ENCODE measurements at regions not wholly inside any gene's neighbourhood (a gene's known extent, or its start where the extent isn't known, plus 50 kb on each side); places are given as distances from the start of the nearest gene placed in this dataset.
A peak's percentile ranks its signal among the peaks of the same experiment; 100 is the strongest.

DNA sequence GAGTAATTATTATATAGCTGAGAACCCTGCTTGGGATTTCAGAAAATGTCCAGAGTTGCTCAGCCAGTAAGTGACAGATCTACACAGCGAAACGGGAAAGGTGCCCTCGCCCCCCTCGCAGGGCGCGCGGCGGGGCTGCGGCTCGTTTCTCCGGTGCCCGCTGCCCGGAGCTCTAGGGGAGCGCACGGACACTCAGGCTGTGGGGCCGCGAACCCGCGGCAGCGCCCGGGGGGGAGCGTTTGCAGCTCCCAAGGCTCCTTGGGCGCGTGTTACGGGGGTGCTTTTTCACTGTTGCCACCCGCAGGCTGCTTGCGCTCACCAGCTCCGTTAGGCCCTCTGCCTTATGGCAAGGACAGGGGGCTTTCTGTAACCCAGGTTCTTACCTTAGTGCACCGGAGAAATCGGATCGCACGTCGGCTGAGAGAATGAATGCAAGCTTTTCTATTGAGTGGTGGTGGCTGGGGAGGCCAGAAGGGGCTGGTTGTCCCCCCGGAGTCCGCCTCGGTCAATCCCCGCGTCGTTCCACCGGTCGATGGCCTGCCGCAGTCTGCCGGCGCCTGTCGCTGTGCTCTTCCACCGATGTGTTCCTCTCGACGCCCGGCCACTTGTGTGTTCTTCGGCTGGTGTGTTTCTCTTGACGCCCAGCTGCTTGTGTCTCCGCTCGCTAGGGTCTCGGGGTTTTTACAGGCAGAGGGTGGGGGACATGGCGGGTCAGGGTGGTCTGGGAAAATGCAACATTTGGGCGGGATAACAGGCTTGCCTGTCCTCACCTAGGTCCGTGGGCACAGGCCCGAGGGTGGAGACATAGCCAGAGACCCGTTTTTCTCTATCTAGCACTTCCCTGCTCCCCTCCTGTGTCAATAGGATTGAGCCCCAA, 758.8 kb upstream of the DDX18 start:
- peak; percentile 11 for ATAC-seq (ENCODE audit: low FRiP score)
- DNase-seq = no peak
- Histone ChIP-seq H3K4me1 (ENCODE audit: control insufficient read depth in 1 of 2, insufficient read depth in 2 of 2, low read length in 2 of 2) (no peaks in the 10 kb centered on the region), H3K27me3 (ENCODE audit: control insufficient read depth in 1 of 2, insufficient read depth in 2 of 2, low read length in 1 of 2) (no peaks in the 10 kb centered on the region), H3K9me3 (ENCODE audit: control insufficient read depth, low read length) (peaks cover 2% of the 10 kb centered on the region), H3K36me3 (ENCODE audit: control insufficient read depth in 1 of 2, insufficient read depth in 2 of 2, low read length in 1 of 2) (no peaks in the 10 kb centered on the region), H3K27ac (ENCODE audit: low read depth in 1 of 2, low read length in 2 of 2) (no peak overlapping the region), H3K4me3 (ENCODE audit: low read length in 2 of 2) (no peak overlapping the region)
- WGBS, 2 donors = 78 to 84% methylated on average over 58 to 59 of the region's 59 CpGs
- intact Hi-C loops (cut with DNase I) = no loop called here

DNA sequence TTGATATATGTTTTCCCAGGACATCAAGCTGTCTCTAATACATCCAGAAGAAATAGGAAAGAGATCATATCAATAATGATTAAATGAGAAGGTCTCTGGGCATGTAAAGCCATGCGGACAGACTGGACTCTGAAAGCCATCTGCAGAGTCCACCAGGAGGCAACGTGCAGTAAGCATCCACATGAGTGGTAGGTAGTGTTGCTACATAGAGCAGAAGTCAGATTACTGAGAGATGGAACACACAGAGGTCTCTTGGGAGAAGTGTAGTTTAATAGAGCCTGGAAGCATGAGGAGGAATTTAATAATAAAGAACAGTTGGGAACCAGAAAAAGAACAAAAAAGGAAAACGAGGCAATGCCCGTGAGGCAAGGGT, 758.1 kb upstream of the DDX18 start:
- DNase-seq (no peak), ATAC-seq (ENCODE audit: low FRiP score) (peak; percentile 27)
- intact Hi-C loops (cut with DNase I) = no loop called here
- Histone ChIP-seq H3K27ac (ENCODE audit: low read depth in 1 of 2, low read length in 2 of 2) (no peak overlapping the region), H3K36me3 (ENCODE audit: control insufficient read depth in 1 of 2, insufficient read depth in 2 of 2, low read length in 1 of 2) (no peaks in the 10 kb centered on the region), H3K4me3 (ENCODE audit: low read length in 2 of 2) (no peak overlapping the region), H3K9me3 (ENCODE audit: control insufficient read depth, low read length) (peaks cover 2% of the 10 kb centered on the region), H3K27me3 (ENCODE audit: control insufficient read depth in 1 of 2, insufficient read depth in 2 of 2, low read length in 1 of 2) (no peaks in the 10 kb centered on the region), H3K4me1 (ENCODE audit: control insufficient read depth in 1 of 2, insufficient read depth in 2 of 2, low read length in 2 of 2) (no peaks in the 10 kb centered on the region)
- WGBS, 2 donors = 85 to 90% methylated on average over 4 of the region's 4 CpGs

GRCh38 chr2:117057016-117057415, 757.5 kb upstream of the DDX18 start:
- no peak for ATAC-seq (ENCODE audit: low FRiP score)
- no peaks in the 10 kb centered on the region for H3K36me3 ChIP-seq (ENCODE audit: control insufficient read depth in 1 of 2, insufficient read depth in 2 of 2, low read length in 1 of 2)
- peaks cover 2% of the 10 kb centered on the region for H3K9me3 ChIP-seq (ENCODE audit: control insufficient read depth, low read length)
- no peaks in the 10 kb centered on the region for H3K4me1 ChIP-seq (ENCODE audit: control insufficient read depth in 1 of 2, insufficient read depth in 2 of 2, low read length in 2 of 2)
- intact Hi-C loops (cut with DNase I) = no loop called here
- H3K4me3 ChIP-seq (ENCODE audit: low read length in 2 of 2) = no peak overlapping the region
- 57 to 60% methylated on average over 3 of the region's 3 CpGs for WGBS, 2 donors
- no peaks in the 10 kb centered on the region for H3K27me3 ChIP-seq (ENCODE audit: control insufficient read depth in 1 of 2, insufficient read depth in 2 of 2, low read length in 1 of 2)
- H3K27ac ChIP-seq (ENCODE audit: low read depth in 1 of 2, low read length in 2 of 2) = no peak overlapping the region
- no peak for DNase-seq

DNA sequence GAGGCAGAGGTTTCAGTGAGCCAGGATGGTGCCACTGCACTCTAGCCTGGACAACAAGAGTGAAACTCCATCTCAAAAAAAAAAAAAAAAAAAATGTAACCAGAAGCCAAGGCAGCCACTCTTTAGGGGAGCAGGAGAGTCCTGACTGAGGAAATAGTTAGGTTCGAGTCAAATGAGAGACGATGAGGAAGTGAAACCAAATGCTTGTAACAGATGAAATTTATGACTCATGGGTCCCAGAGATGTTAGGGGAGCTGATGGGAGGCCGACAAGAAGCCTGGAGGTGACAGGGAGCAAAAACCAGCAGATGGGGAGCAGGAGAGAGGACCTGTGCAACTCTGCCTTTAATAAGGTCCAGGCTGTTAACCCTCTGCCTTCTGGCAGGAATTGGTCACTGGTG, 756.1 kb upstream of the DDX18 start:
- Histone ChIP-seq H3K4me1 (ENCODE audit: control insufficient read depth in 1 of 2, insufficient read depth in 2 of 2, low read length in 2 of 2) (no peaks in the 10 kb centered on the region), H3K27ac (ENCODE audit: low read depth in 1 of 2, low read length in 2 of 2) (no peak overlapping the region), H3K4me3 (ENCODE audit: low read length in 2 of 2) (no peak overlapping the region), H3K27me3 (ENCODE audit: control insufficient read depth in 1 of 2, insufficient read depth in 2 of 2, low read length in 1 of 2) (no peaks in the 10 kb centered on the region), H3K9me3 (ENCODE audit: control insufficient read depth, low read length) (peaks cover 2% of the 10 kb centered on the region), H3K36me3 (ENCODE audit: control insufficient read depth in 1 of 2, insufficient read depth in 2 of 2, low read length in 1 of 2) (no peaks in the 10 kb centered on the region)
- no peak for ATAC-seq (ENCODE audit: low FRiP score)
- intact Hi-C loops (cut with DNase I) = no loop called here
- 43 to 45% methylated on average over 3 of the region's 3 CpGs for WGBS, 2 donors
- no peak for DNase-seq

GRCh38 chr2:117064021-117064420, 750.5 kb upstream of the DDX18 start:
- Histone ChIP-seq H3K27ac (ENCODE audit: low read depth in 1 of 2, low read length in 2 of 2) (no peak overlapping the region), H3K4me3 (ENCODE audit: low read length in 2 of 2) (no peak overlapping the region), H3K4me1 (ENCODE audit: control insufficient read depth in 1 of 2, insufficient read depth in 2 of 2, low read length in 2 of 2) (no peaks in the 10 kb centered on the region), H3K27me3 (ENCODE audit: control insufficient read depth in 1 of 2, insufficient read depth in 2 of 2, low read length in 1 of 2) (no peaks in the 10 kb centered on the region), H3K9me3 (ENCODE audit: control insufficient read depth, low read length) (no peaks in the 10 kb centered on the region), H3K36me3 (ENCODE audit: control insufficient read depth in 1 of 2, insufficient read depth in 2 of 2, low read length in 1 of 2) (no peaks in the 10 kb centered on the region)
- WGBS, 2 donors = 24 to 60% methylated on average over 2 of the region's 2 CpGs
- ATAC-seq (ENCODE audit: low FRiP score) (no peak), DNase-seq (no peak)
- intact Hi-C loops (cut with DNase I) = no loop called here

DNA sequence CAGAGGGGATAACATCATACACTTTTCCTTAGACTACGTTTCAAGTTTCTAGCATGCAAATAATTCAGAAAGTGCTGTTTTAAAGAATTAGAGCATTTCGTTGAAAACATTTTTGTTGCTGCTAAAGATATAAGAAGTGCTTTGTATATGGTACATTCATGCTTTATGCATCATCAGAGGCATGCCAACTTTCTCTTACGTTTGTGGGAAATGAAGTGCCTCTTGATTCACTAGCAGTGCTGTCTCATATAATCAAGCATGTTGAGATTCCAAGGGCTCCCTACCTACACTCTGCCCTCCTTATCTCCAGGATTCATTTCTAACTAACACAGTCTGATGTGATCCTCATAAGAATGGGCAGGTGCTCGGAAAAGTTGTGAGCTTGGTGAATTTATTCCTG, 748.6 kb upstream of the DDX18 start:
- DNase-seq = no peak
- H3K36me3 ChIP-seq (ENCODE audit: control insufficient read depth in 1 of 2, insufficient read depth in 2 of 2, low read length in 1 of 2) = no peaks in the 10 kb centered on the region
- no peaks in the 10 kb centered on the region for H3K4me1 ChIP-seq (ENCODE audit: control insufficient read depth in 1 of 2, insufficient read depth in 2 of 2, low read length in 2 of 2)
- H3K4me3 ChIP-seq (ENCODE audit: low read length in 2 of 2) = no peak overlapping the region
- WGBS, 2 donors = 66 to 70% methylated on average over 4 of the region's 4 CpGs
- no peak overlapping the region for H3K27ac ChIP-seq (ENCODE audit: low read depth in 1 of 2, low read length in 2 of 2)
- no peaks in the 10 kb centered on the region for H3K27me3 ChIP-seq (ENCODE audit: control insufficient read depth in 1 of 2, insufficient read depth in 2 of 2, low read length in 1 of 2)
- intact Hi-C loops (cut with DNase I) = no loop called here
- ATAC-seq (ENCODE audit: low FRiP score) = no peak
- peaks cover 2% of the 10 kb centered on the region for H3K9me3 ChIP-seq (ENCODE audit: control insufficient read depth, low read length)

DNA sequence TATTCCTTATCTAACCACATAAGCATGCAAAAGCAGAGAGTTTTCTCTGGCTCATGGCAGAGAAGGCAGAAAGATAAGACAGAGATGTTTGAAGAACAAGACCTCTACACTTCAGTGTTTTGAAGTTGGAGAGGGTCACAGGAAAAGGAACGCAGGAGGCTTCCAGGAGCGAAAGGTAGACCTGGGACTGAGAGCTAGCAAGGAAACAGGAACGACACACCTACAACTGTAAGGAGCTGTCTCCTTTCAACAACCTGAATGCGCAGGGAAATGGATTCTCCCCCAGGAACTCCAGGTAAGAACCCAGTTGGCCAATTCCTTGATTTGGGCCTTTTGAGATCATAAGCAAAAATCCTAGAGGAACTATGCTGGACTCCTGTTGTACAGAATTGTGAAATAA, 746.6 kb upstream of the DDX18 start:
- 87 to 94% methylated on average over 4 of the region's 4 CpGs for WGBS, 2 donors
- intact Hi-C loops (cut with DNase I) = no loop called here
- peaks cover 2% of the 10 kb centered on the region for H3K9me3 ChIP-seq (ENCODE audit: control insufficient read depth, low read length)

GRCh38 chr2:117068371-117068770, 746.1 kb upstream of the DDX18 start:
- Histone ChIP-seq H3K36me3 (ENCODE audit: control insufficient read depth in 1 of 2, insufficient read depth in 2 of 2, low read length in 1 of 2) (no peaks in the 10 kb centered on the region), H3K4me3 (ENCODE audit: low read length in 2 of 2) (no peak overlapping the region), H3K9me3 (ENCODE audit: control insufficient read depth, low read length) (peaks cover 2% of the 10 kb centered on the region), H3K27me3 (ENCODE audit: control insufficient read depth in 1 of 2, insufficient read depth in 2 of 2, low read length in 1 of 2) (no peaks in the 10 kb centered on the region), H3K27ac (ENCODE audit: low read depth in 1 of 2, low read length in 2 of 2) (no peak overlapping the region), H3K4me1 (ENCODE audit: control insufficient read depth in 1 of 2, insufficient read depth in 2 of 2, low read length in 2 of 2) (no peaks in the 10 kb centered on the region)
- WGBS, 2 donors = 34 to 60% methylated on average over 2 of the region's 2 CpGs
- intact Hi-C loops (cut with DNase I) = no loop called here
- ATAC-seq (ENCODE audit: low FRiP score) (no peak), DNase-seq (no peak)

More for the DNA sequence above, 746.6 kb upstream of the DDX18 start:
- DNase-seq (no peak), ATAC-seq (ENCODE audit: low FRiP score) (no peak)
- Histone ChIP-seq H3K36me3 (ENCODE audit: control insufficient read depth in 1 of 2, insufficient read depth in 2 of 2, low read length in 1 of 2) (no peaks in the 10 kb centered on the region), H3K4me3 (ENCODE audit: low read length in 2 of 2) (no peak overlapping the region), H3K4me1 (ENCODE audit: control insufficient read depth in 1 of 2, insufficient read depth in 2 of 2, low read length in 2 of 2) (no peaks in the 10 kb centered on the region), H3K27ac (ENCODE audit: low read depth in 1 of 2, low read length in 2 of 2) (no peak overlapping the region), H3K27me3 (ENCODE audit: control insufficient read depth in 1 of 2, insufficient read depth in 2 of 2, low read length in 1 of 2) (no peaks in the 10 kb centered on the region)

GRCh38 chr2:117071556-117072102, 742.9 kb upstream of the DDX18 start:
- DNase-seq (peak in 1 of 2 donors; percentile 71), ATAC-seq (ENCODE audit: low FRiP score) (no peak)
- H3K27ac ChIP-seq (ENCODE audit: low read depth in 1 of 2, low read length in 2 of 2) = no peak overlapping the region
- 96% methylated on average over 31 of the region's 31 CpGs for WGBS, 2 donors
- H3K9me3 ChIP-seq (ENCODE audit: control insufficient read depth, low read length) = peaks cover 2% of the 10 kb centered on the region
- H3K4me1 ChIP-seq (ENCODE audit: control insufficient read depth in 1 of 2, insufficient read depth in 2 of 2, low read length in 2 of 2) = no peaks in the 10 kb centered on the region
- intact Hi-C loops (cut with DNase I) = no loop called here
- no peaks in the 10 kb centered on the region for H3K36me3 ChIP-seq (ENCODE audit: control insufficient read depth in 1 of 2, insufficient read depth in 2 of 2, low read length in 1 of 2)
- no peaks in the 10 kb centered on the region for H3K27me3 ChIP-seq (ENCODE audit: control insufficient read depth in 1 of 2, insufficient read depth in 2 of 2, low read length in 1 of 2)
- H3K4me3 ChIP-seq (ENCODE audit: low read length in 2 of 2) = no peak overlapping the region
